Erythroblast (primary cell): ENCODE measurements at regions not wholly inside any gene's neighbourhood (a gene's known extent, or its start where the extent isn't known, plus 50 kb on each side); places are given as distances from the start of the nearest gene placed in this dataset.

Source experiments
- GATA1 ChIP-seq: IDR thresholded peaks from 2 replicates; pipeline ENCODE4 v1.6.1; 2011; ENCODE audit warnings: low read depth, mild to moderate bottlenecking, control low read depth, low read length, moderate library complexity
- POLR2A ChIP-seq: IDR thresholded peaks from 2 replicates; pipeline ENCODE4 v1.6.1; 2011; ENCODE audit warnings: mild to moderate bottlenecking, low read length

DNA sequence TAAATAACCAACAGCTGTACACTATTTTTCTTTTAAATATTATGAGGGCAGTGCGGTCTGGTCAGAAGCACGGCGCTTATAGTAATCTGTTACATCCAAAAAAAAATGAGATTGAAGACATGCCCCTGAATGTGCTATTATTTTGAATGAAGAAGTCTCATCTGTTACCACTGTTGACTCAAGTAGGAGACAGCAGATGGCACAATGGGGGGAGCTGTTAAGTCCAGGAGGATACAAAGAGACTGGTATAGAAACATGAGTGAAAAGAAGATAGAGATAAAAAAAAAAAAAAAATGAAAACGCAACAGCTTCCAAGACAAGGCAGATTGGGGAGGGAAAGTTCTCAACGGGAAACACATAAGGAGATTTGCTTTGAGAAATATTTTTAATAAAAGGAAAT is 425.5 kb upstream of the PKDCC start:
- TF ChIP-seq POLR2A (no peak), GATA1 (no peak)
